K562 (cell line): ENCODE measurements at regions not wholly inside any gene's neighbourhood (a gene's known extent, or its start where the extent isn't known, plus 50 kb on each side); places are given as distances from the start of the nearest gene placed in this dataset.

Experiments used
- ATAC-seq: fragments of 200-7000 bp; cut with Tn5 transposase; 3 replicates; pipeline ENCODE4 v1.9.1; 2020; ENCODE audit warnings: moderate library complexity
- BruUV-seq: library from RNA; stranded (reverse); fragments of 400-500 nt; replicated peaks from 2 replicates; lab custom pipeline; 2021; lab: Mats Ljungman, UMichigan
- CTCF ChIA-PET: fragments of 300-600 bp; formaldehyde crosslinking; extraction: SDS; loops from one replicate; lab custom pipeline; 2021; ENCODE audit warnings: low intra/inter-chr PET ratio; lab: Yijun Ruan, JAX
- POLR2A ChIA-PET: fragments of 300-600, 350-650 bp; sonication (Branson Sonifier 250); formaldehyde crosslinking; extraction: SDS; loops from one replicate; lab custom pipeline; 2021; ENCODE audit warnings: antibody characterized with exemption, inconsistent platforms; lab: Yijun Ruan, JAX
- DNase-seq, 4 experiments: peaks; one replicate each; pipeline versions ENCODE4 v3.0.0 to v3.0.0-alpha.2; 2011 to 2018; ENCODE audit warnings: low spot score in 3 of 4, mixed read lengths in 3 of 4; ENCODE audit errors: extremely low read depth in 1 of 4
- FAIRE-seq: peaks from 2 replicates; lab custom pipeline; 2011; peaks lifted over from hg19 to GRCh38; lab: Jason Lieb, UNC
- H2AFZ ChIP-seq: 2 replicates; pipeline ENCODE4 v1.6.0; 2011; ENCODE audit warnings: low read depth, low read length, control low read depth, inconsistent platforms
- H3K27ac ChIP-seq: fragments of 200-600 bp; 3 replicates; pipeline ENCODE4 v1.8.0; 2011; ENCODE audit warnings: low read depth, mild to moderate bottlenecking, control low read depth, inconsistent platforms, low read length, moderate library complexity, mixed read lengths; ENCODE audit errors: extremely low read depth
- H3K27me3 ChIP-seq, 2 experiments: fragments of 300-600 bp in 1 of 2; 2 replicates in 1 of 2; 3 replicates in 1 of 2; pipeline versions ENCODE4 v1.6.0 to v1.8.0; 2011; ENCODE audit warnings: inconsistent platforms in 2 of 2, low read length in 2 of 2, mild to moderate bottlenecking in 1 of 2, mixed read lengths in 1 of 2, moderate library complexity in 1 of 2; ENCODE audit not compliant: control insufficient read depth in 2 of 2, insufficient read depth in 2 of 2
- H3K36me3 ChIP-seq: fragments of 300-600 bp; 3 replicates; pipeline ENCODE4 v1.8.0; 2011; ENCODE audit warnings: mild to moderate bottlenecking, low read length, inconsistent platforms; ENCODE audit not compliant: control insufficient read depth, insufficient read depth
- H3K4me1 ChIP-seq, 2 experiments: fragments of 200-600 bp in 1 of 2; replicated peaks in 1 of 2; 2 replicates in 1 of 2; 3 replicates in 1 of 2; pipeline versions ENCODE4 v1.5.1 to v1.8.0; 2011; ENCODE audit warnings: inconsistent platforms in 2 of 2, low read length in 2 of 2, mild to moderate bottlenecking in 1 of 2, mixed read lengths in 1 of 2, moderate library complexity in 1 of 2; ENCODE audit not compliant: control insufficient read depth in 2 of 2, insufficient read depth in 2 of 2
- H3K4me2 ChIP-seq: 2 replicates; pipeline ENCODE4 v1.6.1; 2011; ENCODE audit warnings: low read length, control low read depth, inconsistent platforms, mixed read lengths; ENCODE audit not compliant: insufficient read depth
- H3K4me3 ChIP-seq: fragments of 200-600 bp; sonication (generic), shearing (Covaris generic); 2 replicates; pipeline ENCODE4 v1.5.1; 2016; ENCODE audit warnings: control low read depth, inconsistent platforms
- H3K79me2 ChIP-seq: fragments of 200-600 bp; 3 replicates; pipeline ENCODE4 v1.8.0; 2011; ENCODE audit warnings: low read length, inconsistent platforms; ENCODE audit not compliant: control insufficient read depth, insufficient read depth
- H3K9ac ChIP-seq, 2 experiments: 2 replicates each; pipeline versions ENCODE4 v1.6.0 to v1.6.1; 2011; ENCODE audit warnings: low read depth in 2 of 2, low read length in 2 of 2, control low read depth in 1 of 2, inconsistent platforms in 1 of 2, mild to moderate bottlenecking in 1 of 2, mixed read lengths in 1 of 2; ENCODE audit not compliant: insufficient read depth in 1 of 2
- H3K9me1 ChIP-seq: one replicate; pipeline ENCODE4 v1.6.0; 2011; ENCODE audit warnings: inconsistent platforms, mild to moderate bottlenecking, low read length, moderate library complexity; ENCODE audit not compliant: control insufficient read depth, insufficient read depth
- H3K9me3 ChIP-seq: replicated peaks from 2 replicates; pipeline ENCODE4 v1.5.1; 2011; ENCODE audit warnings: low read depth, low read length, inconsistent platforms; ENCODE audit not compliant: control insufficient read depth, insufficient read depth
- H4K20me1 ChIP-seq: replicated peaks from 2 replicates; pipeline ENCODE4 v1.6.1; 2011; ENCODE audit warnings: low read length, inconsistent platforms, mixed read lengths; ENCODE audit not compliant: control insufficient read depth, insufficient read depth
- MYC ChIP-seq, 2 experiments: fragments of 250-450 bp in 1 of 2; sonication (Bioruptor Pico) in 1 of 2; IDR thresholded peaks; 2 replicates each; pipeline versions ENCODE4 v1.5.1 to v1.6.1; 2012 to 2021; ENCODE audit warnings: low read depth in 2 of 2, borderline replicate concordance in 1 of 2, improper control_type of control experiment in 1 of 2, low read length in 1 of 2, mild to moderate bottlenecking in 1 of 2, moderate library complexity in 1 of 2
- SMARCE1 ChIP-seq: fragments of 450-650 bp; IDR thresholded peaks from 2 replicates; pipeline ENCODE4 v1.7.1; 2016; ENCODE audit warnings: mild to moderate bottlenecking
- ZNF134 ChIP-seq: fragments of 250-450 bp; sonication (Bioruptor Pico); conservative IDR thresholded peaks from 2 replicates; pipeline ENCODE4 v1.4.0; 2020
- ZNF699 ChIP-seq: fragments of 250-450 bp; sonication (Bioruptor Pico); IDR thresholded peaks from 2 replicates; pipeline ENCODE4 v1.8.0; 2021; ENCODE audit warnings: mild to moderate bottlenecking, moderate library complexity; ENCODE audit not compliant: insufficient replicate concordance
- WGBS: fragments of 100-300 bp; shearing (Covaris generic); methylation state at CpG from one replicate; pipeline ENCODE4 v1.1.6; 2016; ENCODE audit warnings: low coverage, mixed read lengths; ENCODE audit not compliant: insufficient coverage; ENCODE audit errors: missing lambda C conversion rate; 5-methylcytosine and 5-hydroxymethylcytosine counted together
- in situ Hi-C: fragments of 300-500 bp; cut with MboI; formaldehyde crosslinking; loops from 4 replicates; pipeline ENCODE4 v1.15.0; 2018; ENCODE audit warnings: inconsistent platforms, mixed read lengths
- intact Hi-C: fragments of 100-400 bp; cut with micrococcal nuclease; formaldehyde crosslinking; loops from 2 replicates; pipeline ENCODE4 v1.14.2; 2022
- TF ChIP-seq, protein P1 (sequence below): fragments of 450-650 bp; formaldehyde crosslinking; IDR thresholded peaks from 2 replicates; pipeline ENCODE4 v1.4.0; 2022; ENCODE audit warnings: missing genetic modification characterization

DNA sequence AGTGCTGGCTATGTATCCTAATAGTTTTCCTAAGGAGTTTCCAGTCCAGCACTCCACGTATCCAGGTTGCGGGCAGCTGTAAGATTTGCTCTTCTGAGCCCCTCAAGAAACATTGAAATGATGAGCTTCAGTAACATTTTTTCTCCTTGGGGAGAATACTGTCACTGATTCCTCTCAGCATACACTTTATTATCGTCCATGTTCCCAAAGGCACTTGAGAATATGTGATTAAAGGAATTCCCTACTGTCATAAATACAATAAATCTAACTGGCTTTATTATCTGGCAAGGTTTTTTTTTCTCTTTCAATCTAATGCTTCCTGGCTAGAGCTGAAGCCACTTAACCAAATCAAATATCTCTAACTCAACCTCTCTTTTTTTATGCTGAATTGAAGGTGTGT, 359.2 kb upstream of the PKN2 start:
- no peaks in the 10 kb centered on the region for H3K4me1 ChIP-seq
- no peaks in the 10 kb centered on the region for H4K20me1 ChIP-seq
- in situ Hi-C loops: loop anchor here (25.0 kb wide), 1 partner anchor 537 kb away; no protein-coding TSS in a partner anchor
- no peak overlapping the region for H3K4me2 ChIP-seq
- 3% methylated on average over 3 of the region's 3 CpGs for WGBS
- no peaks in the 10 kb centered on the region for H3K9me1 ChIP-seq
- no peaks in the 10 kb centered on the region for H3K27me3 ChIP-seq
- TF ChIP-seq MYC (IDR thresholded peaks at IDR 0.05; ENCODE audit: low read depth, low read length) (no peak), MYC (CRISPR knock-in tag; IDR thresholded peaks at IDR 0.05; ENCODE audit: borderline replicate concordance, low read depth) (no peak), ZNF699 (CRISPR knock-in tag) (no peak)
- no peak overlapping the region for H3K4me3 ChIP-seq
- H3K9me3 ChIP-seq: no peaks in the 10 kb centered on the region
- ChIA-PET POLR2A (no interaction called here), CTCF (no interaction called here)
- H3K9ac ChIP-seq: no peak overlapping the region
- DNase-seq: no peak
- H3K79me2 ChIP-seq: no peaks in the 10 kb centered on the region
- no TSS peak for BruUV-seq
- no peaks in the 10 kb centered on the region for H3K36me3 ChIP-seq
- no peak overlapping the region for H3K27ac ChIP-seq
- no peak for FAIRE-seq
- intact Hi-C loops: no loop called here
- no peak for ATAC-seq
- H2AFZ ChIP-seq: no peak overlapping the region

DNA sequence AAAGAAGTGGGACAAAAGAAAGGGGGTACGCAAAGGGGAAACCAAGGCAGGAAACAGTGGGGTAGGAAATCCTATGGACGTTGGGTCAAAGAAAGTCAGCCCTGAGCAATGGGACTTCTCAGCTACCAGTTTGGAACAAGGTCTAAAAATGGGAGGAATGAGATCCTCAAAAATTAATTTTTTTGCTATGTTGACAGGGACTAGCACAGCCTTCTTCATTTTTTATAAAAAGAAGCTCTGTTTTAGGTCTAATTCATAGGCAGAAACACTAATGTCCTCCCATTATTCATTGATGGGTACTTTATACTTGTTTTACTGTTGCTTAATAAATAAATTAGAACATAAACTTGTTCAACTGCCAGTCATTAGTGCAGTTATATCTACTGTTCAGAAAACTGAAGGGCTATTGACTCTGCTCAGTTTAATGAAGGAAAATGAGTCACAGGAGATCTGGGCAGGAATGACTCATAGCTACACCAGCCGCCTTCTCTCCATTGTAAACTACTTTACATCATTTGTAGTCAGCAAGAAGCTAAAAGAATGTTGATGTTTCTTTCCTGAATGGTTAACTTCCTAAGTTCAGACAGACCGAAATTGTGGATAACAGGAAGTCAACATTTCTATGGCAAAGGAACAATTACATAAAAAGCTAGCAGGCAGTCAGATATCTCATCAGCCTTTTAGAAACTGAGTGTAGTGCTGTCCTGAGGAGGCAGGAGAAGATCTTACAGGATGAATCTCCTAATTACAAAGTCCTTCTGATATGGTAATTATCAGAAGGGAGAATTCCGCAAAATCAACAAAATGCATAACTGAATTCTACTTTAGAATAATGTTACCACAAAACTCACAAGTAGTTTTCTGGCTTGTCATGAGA, 356.4 kb upstream of the PKN2 start:
- no peak for DNase-seq
- no peak overlapping the region for H2AFZ ChIP-seq
- no peak overlapping the region for H3K27ac ChIP-seq
- H3K4me3 ChIP-seq: no peak overlapping the region
- WGBS: 7% methylated on average over 5 of the region's 5 CpGs
- H3K9ac ChIP-seq: no peak overlapping the region
- no peaks in the 10 kb centered on the region for H3K79me2 ChIP-seq
- H3K36me3 ChIP-seq: no peaks in the 10 kb centered on the region
- POLR2A ChIA-PET: no interaction called here
- H3K9me3 ChIP-seq: no peaks in the 10 kb centered on the region
- FAIRE-seq: no peak
- H3K4me1 ChIP-seq: no peaks in the 10 kb centered on the region
- H3K27me3 ChIP-seq: no peaks in the 10 kb centered on the region
- no TSS peak for BruUV-seq
- in situ Hi-C loops: loop anchor here (25.0 kb wide), 1 partner anchor 535 kb away; no protein-coding TSS in a partner anchor
- H4K20me1 ChIP-seq: no peaks in the 10 kb centered on the region
- H3K4me2 ChIP-seq: no peak overlapping the region
- CTCF ChIA-PET: no interaction called here
- TF ChIP-seq, protein P1, sequence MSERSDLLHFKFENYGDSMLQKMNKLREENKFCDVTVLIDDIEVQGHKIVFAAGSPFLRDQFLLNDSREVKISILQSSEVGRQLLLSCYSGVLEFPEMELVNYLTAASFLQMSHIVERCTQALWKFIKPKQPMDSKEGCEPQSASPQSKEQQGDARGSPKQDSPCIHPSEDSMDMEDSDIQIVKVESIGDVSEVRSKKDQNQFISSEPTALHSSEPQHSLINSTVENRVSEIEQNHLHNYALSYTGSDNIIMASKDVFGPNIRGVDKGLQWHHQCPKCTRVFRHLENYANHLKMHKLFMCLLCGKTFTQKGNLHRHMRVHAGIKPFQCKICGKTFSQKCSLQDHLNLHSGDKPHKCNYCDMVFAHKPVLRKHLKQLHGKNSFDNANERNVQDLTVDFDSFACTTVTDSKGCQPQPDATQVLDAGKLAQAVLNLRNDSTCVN (CRISPR knock-in tag): no peak
- TF ChIP-seq SMARCE1 (no peak), ZNF134 (no peak)
- intact Hi-C loops: no loop called here
- H3K9me1 ChIP-seq: no peaks in the 10 kb centered on the region
- ATAC-seq: no peak
